Keratinocyte (primary cell): ENCODE measurements at regions not wholly inside any gene's neighbourhood (a gene's known extent, or its start where the extent isn't known, plus 50 kb on each side); places are given as distances from the start of the nearest gene placed in this dataset.
"Not testable (repeated sequence)": the region's sequence is repeated elsewhere in the genome, so short reads cannot be mapped to it uniquely, and the experiment has no call there.

Experiments used
- CTCF ChIP-seq, 3 experiments: IDR thresholded peaks in 1 of 3; conservative IDR thresholded peaks in 1 of 3; optimal IDR thresholded peaks in 1 of 3; 2 replicates in 2 of 3; 3 replicates in 1 of 3; pipeline versions ENCODE3 to v1.5.1; 2011; ENCODE audit warnings: low read length in 3 of 3, mild to moderate bottlenecking in 3 of 3, moderate library complexity in 2 of 3, control low read depth in 1 of 3, inconsistent platforms in 1 of 3; ENCODE audit not compliant: insufficient read depth in 2 of 3; ENCODE audit errors: extremely low read depth in 1 of 3
- EZH2 ChIP-seq: IDR thresholded peaks from one replicate; pipeline ENCODE4 v1.6.1; 2012; ENCODE audit warnings: inconsistent platforms, mild to moderate bottlenecking, low read length, moderate library complexity

GRCh38 chr11:67938371-67938770, 65.5 kb downstream of the UNC93B1 start:
- TF ChIP-seq CTCF (optimal IDR thresholded peaks at IDR 0.05 in 1 of 3, IDR thresholded peaks at IDR 0.05 in 1 of 3, conservative IDR thresholded peaks at IDR 0.05 in 1 of 3; ENCODE audit: extremely low read depth in 1 of 3, insufficient read depth in 2 of 3, low read length in 3 of 3); EZH2: not testable (repeated sequence)
